HG03460 (cell line): ENCODE measurements at regions not wholly inside any gene's neighbourhood (a gene's known extent, or its start where the extent isn't known, plus 50 kb on each side); places are given as distances from the start of the nearest gene placed in this dataset.
"Not testable (repeated sequence)": the region's sequence is repeated elsewhere in the genome, so short reads cannot be mapped to it uniquely, and the experiment has no call there.

Source experiments
- ATAC-seq: cut with Tn5 transposase; IDR thresholded peaks from one replicate; pipeline ENCODE4 v1.9.1; 2021; ENCODE audit not compliant: unreplicated experiment

DNA sequence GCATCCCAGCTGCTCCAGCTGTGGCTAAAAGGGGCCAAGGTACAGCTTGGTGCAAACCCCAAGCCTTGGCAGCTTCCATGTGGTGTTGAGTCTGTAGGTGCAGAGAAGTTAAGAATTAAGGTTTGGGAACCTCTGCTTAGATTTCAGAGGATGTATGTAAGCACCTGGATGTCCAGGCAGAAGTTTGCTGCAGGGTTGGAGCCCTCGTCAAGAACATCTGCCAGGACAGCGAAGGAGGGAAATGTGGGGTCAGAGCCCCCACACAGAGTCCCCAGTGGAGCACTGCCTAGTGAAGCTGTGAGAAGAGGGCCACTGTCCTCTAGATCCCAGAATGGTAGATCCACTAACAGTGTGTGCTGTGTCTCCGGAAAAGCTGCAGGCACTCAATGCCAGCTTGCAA lies 236.2 kb upstream of the ADRA1B start:
- no peak for ATAC-seq

DNA sequence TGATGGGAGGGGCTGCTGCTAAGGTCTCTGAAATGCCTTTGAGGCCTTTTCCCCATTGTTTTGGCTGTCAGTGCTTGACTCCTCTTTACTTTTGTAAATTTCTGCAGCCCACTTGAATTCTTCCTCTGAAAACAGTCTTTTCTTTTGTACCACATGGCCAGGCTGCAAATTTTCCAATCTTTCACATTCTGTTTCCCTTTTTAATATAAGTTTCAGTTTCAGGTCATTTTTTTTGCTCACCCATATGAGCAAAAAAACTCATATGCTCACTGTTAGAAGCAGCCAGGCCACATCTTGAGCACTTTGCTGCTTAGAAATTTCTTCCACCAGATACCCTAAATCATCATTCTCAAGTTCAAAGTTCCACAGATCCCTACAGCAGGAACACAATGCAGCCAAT lies 234.6 kb upstream of the ADRA1B start:
- no peak for ATAC-seq

DNA sequence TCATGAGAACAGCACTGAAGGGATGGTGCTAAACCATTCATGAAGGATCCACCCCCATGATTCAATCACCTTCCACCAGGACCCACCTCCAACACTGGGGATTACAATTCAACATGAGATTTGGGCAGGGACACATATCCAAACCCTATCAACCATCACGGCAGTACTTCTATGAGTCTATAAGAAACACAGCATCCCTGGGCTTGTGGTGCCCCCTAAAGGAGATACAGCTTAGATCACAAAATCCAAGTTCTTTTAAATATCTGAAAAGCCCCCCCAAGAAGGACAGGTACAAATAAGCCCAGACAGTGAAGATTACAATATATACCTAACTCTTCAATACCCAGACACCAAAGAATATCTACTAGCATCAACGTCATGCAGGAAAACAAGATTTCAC lies 233.7 kb upstream of the ADRA1B start:
- no peak for ATAC-seq

DNA sequence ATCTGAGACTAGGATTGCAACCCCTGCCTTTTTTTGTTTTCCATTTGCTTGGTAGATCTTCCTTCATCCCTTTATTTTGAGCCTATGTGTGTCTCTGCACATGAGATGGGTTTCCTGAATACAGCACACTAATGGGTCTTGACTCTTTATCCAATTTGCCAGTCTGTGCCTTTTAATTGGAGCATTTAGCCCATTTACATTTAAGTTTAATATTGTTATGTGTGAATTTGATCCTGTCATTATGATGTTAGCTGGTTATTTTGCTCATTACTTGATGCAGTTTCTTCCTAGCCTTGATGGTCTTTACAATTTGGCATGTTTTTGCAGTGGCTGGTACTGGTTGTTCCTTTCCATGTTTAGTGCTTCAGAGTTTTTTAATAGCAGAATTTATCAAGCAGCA lies 228.4 kb upstream of the ADRA1B start:
- not testable (repeated sequence) for ATAC-seq

DNA sequence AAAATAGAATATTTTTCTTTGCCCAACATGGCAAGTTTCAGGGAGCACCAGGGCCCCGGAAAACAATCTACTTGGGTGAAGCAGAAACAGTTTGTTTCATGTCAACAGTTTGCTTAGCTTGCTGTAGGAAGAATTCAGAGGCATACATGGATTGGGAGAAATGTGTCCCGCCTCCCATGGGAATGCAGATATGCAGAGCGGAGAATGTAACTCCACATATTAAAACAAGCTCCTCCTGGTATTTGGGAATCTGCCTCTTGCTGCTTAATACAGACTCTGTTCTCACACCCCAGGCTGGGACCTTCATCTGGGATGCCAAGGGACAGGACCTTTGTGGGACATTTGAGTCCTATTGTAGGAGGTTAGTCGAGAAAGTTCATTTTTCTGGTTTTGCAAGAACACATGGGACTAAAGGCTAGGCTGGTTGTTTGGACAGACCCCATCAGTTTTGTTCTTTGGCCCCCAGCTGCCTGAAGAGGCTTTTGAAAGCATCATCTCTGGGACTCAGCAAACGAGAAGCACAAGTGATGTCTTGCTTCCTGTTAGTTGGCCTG lies 220.5 kb upstream of the ADRA1B start:
- no peak for ATAC-seq

DNA sequence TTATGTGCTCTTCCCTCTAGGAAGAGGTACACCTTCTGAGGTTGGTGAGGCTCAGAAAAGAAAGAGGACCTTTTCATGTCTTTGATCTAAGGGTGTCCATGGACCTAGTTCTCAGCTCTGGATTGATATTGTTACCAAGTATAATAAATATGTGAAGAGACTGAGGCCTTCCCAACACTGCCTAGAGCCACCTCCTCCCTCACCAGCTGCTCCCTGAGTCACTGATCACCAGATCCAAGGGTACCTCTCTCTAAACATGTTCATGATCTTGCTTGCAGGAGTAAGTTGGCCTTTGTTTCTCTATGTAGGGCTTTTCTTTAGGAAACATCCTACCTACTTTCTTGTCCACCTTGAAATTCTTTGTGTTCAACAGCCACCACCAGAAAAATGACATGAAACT lies 218.8 kb upstream of the ADRA1B start:
- ATAC-seq = no peak

DNA sequence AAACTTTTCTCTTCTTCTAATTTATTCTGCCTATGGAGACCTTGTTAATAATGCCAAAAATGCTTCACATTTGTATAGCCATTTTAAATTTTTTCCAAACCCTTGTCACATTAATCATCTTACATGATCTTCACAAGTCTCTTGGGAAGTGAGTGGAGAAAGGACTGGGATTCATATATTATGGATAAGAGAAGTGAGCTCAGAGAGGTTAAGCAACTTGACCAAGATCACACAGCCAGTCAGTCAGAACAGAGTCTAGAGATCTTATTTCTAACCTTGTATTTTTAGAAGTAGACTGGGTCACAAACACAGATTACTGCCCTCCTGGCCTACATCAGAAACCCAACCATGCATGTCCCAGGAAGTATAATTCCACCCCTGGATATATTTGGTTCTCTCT lies 218.0 kb upstream of the ADRA1B start:
- ATAC-seq = no peak

DNA sequence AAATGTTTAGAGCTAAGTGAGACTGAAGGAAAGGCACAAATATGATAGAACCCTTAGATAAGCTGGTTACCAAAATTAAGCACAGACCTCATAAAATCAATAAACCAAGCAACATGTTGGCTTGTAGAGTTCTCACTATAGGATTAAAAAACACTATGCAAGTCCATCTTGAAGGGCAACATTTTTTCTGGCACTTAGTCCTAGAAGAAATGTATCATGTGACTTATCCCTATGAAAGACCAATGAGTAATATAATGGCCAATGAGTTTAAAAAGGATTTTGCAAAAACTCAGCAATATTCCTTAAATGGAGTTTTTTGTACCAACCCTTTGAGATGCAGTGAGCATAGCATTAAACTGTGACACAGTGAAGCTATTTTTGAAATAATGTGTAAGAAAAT lies 216.3 kb upstream of the ADRA1B start:
- no peak for ATAC-seq

DNA sequence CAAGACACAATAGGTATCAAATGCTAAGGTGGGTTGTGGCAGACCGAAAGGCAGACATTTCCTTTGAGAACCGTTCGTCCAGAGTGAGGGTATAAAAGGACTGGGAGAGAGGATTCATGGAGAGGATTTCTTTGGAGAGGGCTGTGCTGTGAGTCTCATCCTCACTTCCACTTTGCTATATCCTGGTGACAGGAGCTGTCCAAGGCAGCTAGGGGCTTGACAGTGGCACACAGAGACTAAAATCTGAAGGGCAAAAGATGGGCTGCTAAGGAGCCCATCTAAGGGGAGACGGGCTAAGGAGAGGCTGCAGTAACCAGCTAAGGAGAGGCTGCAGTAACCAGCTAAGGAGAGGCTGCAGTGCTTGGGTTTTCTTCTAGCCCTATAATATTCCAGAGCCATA lies 214.0 kb upstream of the ADRA1B start:
- ATAC-seq = no peak

DNA sequence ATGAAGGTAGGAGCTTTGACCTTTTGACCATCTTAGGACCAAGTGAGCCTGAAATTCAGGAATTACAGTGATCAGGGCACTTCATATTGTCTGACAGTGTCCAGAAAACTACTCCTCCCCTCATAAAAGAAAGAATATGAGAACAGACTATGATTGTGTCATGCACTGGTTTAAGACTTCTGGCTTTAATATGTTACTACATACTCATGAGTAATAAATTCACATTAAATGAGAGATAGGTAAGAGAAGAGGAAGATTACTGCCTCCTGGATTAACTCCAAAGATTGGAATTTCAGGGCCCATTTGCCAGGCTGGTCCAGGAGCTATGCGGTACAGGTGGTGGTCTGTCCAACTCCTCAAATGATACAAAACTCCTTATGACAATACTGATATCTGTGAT lies 213.5 kb upstream of the ADRA1B start:
- ATAC-seq = no peak

DNA sequence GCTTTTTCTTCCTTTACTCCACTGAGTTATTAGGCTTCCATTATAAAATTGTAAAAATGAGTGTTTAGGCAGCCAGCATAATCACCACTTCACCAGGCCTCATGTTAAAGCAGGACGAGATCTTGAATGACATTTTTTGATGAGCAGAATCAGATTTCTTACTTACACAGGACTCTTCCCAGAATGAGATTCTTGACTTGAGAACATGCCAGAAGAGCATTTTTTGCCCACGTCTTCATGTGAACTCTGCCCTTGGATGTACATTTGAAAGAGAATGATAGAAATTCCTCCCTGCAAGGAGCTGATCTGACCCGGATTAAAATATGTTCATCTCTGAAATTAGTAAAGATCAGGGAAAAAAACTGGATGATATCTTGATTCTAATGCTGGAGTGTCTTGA lies 212.1 kb upstream of the ADRA1B start:
- ATAC-seq = no peak

DNA sequence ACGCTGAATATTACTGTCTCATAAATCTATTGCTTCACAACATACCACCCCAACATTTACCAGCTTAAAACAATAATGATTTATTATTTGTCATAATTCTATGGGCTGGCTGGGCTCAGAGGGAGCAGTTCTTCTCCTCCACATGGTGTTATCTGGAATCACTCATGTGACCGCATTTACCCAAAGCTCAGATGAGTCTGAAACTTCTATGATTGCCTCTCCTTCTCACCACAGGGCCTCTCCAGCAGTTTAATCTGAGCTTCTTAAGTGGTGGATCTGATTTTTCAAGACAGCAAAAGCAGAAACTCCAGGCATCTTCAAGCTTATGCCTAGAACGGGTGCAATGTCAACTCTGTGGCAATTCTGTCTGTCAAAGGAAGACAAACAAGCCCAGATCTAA lies 210.3 kb upstream of the ADRA1B start:
- no peak for ATAC-seq

DNA sequence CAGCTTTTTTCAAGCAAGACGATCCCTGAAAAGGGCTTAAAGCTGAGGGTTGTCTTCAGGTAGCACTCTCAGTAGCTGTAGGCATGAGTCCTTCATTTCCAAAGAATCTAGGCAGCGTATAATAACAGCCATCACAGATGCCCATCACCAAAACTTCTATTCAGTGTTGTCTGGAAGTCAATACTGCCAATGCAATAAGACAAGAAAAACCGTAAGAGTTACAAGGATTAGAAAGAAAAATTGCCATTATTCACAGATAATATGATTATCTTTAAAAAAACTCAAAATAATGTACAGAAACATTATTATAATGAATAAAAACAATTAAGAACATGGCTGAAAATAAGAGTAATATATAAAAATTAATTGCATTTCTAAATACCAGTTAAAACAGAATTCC lies 208.2 kb upstream of the ADRA1B start:
- no peak for ATAC-seq

DNA sequence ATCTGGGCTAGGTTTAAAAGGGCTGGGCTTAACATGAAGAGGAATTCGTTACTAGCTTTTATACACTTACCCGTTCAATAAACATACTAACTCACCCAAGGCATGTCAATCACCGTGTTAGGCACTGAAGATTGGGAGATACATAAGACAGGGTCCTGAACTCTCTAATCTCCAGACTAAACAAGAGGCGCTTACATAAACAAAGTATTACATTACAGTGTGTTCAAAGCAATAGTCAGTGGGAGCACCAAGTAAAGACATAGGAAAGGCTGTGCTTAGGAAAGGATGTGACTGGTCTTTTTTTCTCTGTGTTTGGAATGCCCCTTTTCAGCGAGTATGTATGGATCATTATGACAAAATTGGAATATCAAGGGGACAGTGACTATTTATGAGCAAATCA lies 203.6 kb upstream of the ADRA1B start:
- ATAC-seq = no peak

DNA sequence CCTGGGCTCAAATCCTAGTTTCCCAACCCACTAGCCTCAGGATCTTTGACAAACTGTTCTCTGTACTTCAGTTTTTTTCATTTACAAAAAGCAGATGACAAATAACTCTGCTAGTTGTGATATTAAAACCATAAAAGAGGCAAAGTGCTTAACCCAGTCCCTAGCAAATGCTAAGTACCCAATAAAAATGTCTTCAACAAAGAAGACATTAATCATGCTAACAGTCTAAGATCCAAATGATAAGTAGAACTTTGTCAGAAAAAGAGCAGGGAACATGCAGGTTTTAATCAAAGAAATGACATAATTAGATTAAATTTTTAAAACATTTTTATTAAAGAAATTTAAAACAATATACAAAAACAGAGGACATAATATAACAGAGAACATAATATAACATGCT lies 203.0 kb upstream of the ADRA1B start:
- no peak for ATAC-seq

DNA sequence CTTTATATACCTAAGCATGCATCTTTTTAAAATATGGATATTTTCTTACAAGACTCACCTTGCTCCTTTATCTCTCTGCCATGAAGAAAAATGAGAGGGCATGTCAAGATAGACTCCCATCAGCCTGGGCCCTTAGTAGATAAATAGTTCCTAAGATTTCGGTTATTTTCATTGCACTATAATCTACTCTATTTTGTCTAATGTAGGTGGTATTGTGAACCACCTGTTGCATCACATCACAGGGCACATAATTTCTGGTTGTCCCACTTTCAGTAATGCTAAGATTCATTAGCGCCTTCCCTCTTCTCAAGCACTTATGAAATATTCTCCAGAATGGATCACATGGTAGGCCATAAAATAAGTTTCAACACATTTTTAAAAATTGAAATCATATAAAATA lies 202.5 kb upstream of the ADRA1B start:
- ATAC-seq = no peak

DNA sequence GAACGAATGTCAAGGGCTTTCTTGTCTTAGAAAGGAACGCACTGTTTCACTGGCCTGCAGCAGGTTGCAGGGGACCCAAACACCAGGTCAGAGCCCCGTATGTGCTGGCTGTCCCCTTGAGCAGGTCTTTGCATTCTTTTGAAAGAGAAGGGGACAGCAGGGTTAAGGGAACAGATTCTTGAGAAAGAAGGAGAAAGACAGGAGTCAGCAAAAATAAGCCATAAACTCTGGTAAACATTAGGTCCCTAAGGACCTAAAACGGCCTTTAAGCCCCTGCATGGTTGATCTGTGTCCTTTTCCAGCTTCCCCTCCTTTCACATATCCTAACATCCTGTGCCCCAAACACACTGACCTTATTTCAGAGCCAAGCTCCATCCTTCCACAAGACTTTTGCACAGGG lies 190.8 kb upstream of the ADRA1B start:
- no peak for ATAC-seq

DNA sequence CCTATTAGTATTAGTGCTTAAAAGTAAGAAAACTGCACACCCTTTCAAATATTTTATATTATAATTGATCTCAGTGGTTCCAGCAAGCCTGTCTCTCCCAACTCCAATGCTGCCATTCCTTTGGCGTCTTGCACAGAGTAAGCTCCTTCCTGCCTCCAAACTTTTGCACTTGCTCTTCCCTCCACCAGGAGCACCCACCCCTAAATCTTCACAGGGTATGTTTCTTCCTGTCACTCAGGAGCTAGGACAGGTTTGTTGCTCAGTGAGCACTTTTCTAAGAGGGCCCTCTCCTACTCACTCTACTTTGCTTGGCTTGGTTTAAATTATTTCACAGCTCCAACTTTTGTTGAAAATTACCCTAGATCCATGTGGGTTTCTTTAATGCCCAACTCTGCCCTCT lies 189.1 kb upstream of the ADRA1B start:
- no peak for ATAC-seq

DNA sequence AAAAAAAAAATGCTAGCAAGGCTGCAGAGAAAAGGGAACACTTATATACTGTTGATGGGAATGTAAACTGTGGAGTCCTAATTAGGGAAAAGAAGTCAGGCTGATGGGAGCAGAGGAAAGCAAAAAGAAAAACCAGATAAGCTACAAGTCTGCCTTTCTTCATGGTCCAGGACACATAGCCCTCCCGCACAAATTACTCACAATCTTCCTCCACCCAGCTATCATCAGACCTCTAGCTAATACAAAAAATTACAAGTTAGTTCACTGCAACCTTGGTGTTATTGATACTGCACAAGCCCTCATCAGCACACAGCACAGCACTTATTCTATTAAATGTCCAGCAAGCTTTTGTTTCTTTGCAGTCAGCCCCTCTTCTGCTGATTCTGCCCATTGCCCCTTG lies 186.0 kb upstream of the ADRA1B start:
- ATAC-seq = no peak

DNA sequence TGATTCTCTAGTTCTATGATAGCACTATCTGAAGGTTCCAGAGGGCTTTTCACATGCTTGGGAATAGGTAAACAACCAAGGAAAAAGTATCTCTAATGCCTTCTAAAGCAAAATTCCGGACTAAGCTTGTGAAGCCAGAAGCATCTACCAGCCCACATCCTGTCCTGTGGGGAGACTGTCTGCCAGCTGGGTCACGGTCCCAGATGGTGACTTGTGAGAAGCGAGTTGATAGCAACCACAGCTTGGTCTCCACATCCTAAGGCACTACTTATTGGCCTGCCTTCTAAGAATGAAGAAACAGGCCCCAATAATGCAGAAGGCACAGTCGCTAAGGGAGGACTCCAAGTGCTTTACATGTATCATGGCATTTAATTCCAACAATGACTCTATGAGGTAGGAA lies 184.1 kb upstream of the ADRA1B start:
- no peak for ATAC-seq

DNA sequence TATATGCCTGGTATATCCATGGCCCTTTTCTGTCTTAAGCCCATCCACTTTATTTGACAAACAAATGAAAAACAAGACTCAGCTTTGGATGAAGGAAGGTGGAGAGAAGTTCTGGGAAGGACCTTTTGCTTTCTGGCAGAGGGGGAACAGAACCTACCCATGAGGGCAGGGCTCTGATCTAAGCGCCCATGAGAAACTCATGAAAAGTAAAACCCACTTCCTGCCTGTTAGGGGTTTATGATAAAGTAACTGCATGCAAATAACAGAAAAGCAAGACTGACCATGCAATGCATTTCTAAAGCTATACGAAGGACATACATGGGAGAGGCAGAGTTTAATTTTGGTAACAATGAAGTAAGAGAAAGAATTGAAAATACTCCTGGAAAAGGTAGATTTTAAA lies 181.9 kb upstream of the ADRA1B start:
- peak; percentile 54 for ATAC-seq

DNA sequence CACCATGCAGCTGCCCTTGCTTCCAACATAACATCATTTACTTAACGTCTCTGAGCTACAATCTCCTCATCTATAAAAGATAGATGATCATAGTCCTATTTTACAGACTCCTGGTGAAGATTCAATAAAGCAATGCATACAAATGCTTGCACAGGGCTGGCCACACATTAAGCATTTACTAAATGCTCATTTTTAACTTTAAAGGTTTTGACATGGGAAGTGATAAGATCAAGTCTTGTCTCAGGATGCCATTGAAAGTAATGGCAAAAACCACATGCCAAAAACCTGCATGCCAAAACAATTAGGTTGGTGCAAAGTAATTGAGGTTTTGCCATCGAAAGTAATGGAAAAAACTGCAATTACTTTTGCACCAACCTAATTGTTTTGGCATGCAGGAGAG lies 181.2 kb upstream of the ADRA1B start:
- no peak for ATAC-seq

DNA sequence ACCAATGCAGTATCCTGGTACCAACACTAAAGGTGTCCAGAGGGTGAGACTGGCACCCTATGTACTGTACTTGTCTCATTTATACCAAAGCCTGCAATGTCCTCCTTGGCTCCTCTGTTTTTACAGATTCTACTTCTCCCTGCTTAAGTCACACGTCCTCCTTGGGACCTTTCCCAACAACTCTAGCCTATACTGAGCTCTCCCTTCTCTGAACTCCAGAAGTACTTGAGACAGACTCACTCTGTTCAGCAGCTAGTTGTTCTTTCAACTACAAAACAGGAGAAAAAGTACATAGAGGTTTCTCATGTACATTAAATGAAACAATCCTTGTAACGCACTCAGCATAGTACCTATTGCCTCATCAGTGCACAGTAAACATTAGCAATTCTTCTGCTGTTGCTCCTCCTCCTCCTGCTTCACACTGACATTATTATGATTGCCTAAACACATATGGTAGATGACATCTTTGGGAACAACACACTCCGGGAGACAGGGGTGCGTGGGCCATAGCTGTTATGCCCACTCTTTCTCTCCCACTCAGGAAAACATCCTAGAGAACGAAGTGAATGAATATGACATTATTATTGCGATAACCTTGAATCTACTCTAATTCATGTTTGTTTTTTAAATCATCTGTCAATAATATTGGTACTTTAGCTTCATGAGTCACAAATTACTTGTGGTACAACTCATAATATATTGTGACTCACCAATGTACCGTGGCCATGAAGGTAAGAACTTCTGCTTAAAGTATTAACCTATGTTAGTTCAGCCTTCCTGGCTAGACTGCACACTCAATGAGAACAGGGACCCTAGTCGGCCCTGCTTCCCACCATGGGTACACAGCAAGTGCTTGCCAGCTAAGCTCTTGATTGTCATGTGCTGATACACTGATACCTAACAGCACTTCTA lies 180.3 kb upstream of the ADRA1B start:
- ATAC-seq = no peak
